WI38 (cell line): ENCODE measurements at regions not wholly inside any gene's neighbourhood (a gene's known extent, or its start where the extent isn't known, plus 50 kb on each side); places are given as distances from the start of the nearest gene placed in this dataset.

Source experiments
- H3K4me3 ChIP-seq: 2 replicates; pipeline ENCODE4 v1.5.1; 2011; ENCODE audit warnings: low read depth, mild to moderate bottlenecking, control low read depth, low read length
- TF ChIP-seq, protein P1 (sequence below): IDR thresholded peaks from 2 replicates; pipeline ENCODE4 v1.5.1; 2012; ENCODE audit warnings: low read depth, mild to moderate bottlenecking, control low read depth, low read length

- TF ChIP-seq, protein P1, sequence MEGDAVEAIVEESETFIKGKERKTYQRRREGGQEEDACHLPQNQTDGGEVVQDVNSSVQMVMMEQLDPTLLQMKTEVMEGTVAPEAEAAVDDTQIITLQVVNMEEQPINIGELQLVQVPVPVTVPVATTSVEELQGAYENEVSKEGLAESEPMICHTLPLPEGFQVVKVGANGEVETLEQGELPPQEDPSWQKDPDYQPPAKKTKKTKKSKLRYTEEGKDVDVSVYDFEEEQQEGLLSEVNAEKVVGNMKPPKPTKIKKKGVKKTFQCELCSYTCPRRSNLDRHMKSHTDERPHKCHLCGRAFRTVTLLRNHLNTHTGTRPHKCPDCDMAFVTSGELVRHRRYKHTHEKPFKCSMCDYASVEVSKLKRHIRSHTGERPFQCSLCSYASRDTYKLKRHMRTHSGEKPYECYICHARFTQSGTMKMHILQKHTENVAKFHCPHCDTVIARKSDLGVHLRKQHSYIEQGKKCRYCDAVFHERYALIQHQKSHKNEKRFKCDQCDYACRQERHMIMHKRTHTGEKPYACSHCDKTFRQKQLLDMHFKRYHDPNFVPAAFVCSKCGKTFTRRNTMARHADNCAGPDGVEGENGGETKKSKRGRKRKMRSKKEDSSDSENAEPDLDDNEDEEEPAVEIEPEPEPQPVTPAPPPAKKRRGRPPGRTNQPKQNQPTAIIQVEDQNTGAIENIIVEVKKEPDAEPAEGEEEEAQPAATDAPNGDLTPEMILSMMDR, result no peak
- no peak overlapping the region for H3K4me3 ChIP-seq
Measured at GRCh38 chr6:1039746-1040145, 272.2 kb upstream of the FOXQ1 start.

GRCh38 chr6:1039191-1039590 is 272.7 kb upstream of the FOXQ1 start:
- TF ChIP-seq, protein P1, result no peak

GRCh38 chr6:1037430-1038202 is 274.3 kb upstream of the FOXQ1 start:
- H3K4me3 ChIP-seq, result no peak overlapping the region
- TF ChIP-seq, protein P1, result no peak

More at GRCh38 chr6:1039191-1039590, 272.7 kb upstream of the FOXQ1 start:
- no peak overlapping the region for H3K4me3 ChIP-seq

DNA sequence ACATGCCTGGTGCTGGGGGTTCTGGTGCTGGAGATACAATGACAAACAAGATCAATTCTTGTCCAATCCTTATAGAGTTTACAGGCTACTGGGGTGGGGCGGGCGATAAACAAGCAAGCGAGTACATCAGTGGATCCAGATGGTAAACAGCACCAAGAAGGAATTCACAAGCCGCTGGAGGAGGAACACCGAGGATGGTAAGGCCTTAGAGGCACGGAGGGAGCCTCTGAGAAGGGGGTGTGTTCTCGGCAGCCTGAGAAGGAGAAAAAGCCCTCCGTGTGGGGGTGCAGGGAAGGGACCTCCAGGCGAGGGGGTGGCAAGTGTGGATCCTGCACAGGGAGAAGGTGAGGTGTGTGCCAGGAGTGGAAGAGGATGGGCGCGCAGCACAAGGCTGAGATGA is 276.5 kb upstream of the FOXQ1 start:
- TF ChIP-seq, protein P1, result no peak

DNA sequence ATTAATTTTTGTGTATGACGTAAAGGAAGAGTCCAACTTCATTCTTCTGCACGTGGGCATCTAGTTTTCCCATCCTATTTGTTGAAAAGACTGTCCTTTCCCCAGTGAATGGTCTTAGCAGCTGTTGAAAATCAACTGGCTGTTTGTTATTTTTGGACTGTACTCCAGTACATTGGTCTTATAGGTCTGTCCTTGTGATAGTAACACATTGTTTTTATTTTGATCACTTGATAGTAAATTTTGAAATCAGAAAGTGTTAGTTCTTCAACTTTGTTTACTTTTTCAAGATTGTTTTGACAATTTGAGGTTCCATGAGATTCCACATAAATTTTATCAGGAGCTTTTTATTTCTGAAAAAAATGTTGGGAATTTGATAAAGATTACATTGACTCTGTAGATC is 280.2 kb upstream of the FOXQ1 start:
- TF ChIP-seq, protein P1, result no peak
- no peak overlapping the region for H3K4me3 ChIP-seq

More for the DNA sequence above, 276.5 kb upstream of the FOXQ1 start:
- no peak overlapping the region for H3K4me3 ChIP-seq

- TF ChIP-seq, protein P1, result no peak
Measured at GRCh38 chr6:1029141-1029540, 282.8 kb upstream of the FOXQ1 start.

GRCh38 chr6:1028723-1029122 is 283.2 kb upstream of the FOXQ1 start:
- TF ChIP-seq, protein P1, result no peak
- no peak overlapping the region for H3K4me3 ChIP-seq

More at GRCh38 chr6:1029141-1029540, 282.8 kb upstream of the FOXQ1 start:
- no peak overlapping the region for H3K4me3 ChIP-seq
